ENCODE measurements at regions not wholly inside any gene's neighbourhood (a gene's known extent, or its start where the extent isn't known, plus 50 kb on each side); places are given as distances from the start of the nearest gene placed in this dataset.

DNA sequence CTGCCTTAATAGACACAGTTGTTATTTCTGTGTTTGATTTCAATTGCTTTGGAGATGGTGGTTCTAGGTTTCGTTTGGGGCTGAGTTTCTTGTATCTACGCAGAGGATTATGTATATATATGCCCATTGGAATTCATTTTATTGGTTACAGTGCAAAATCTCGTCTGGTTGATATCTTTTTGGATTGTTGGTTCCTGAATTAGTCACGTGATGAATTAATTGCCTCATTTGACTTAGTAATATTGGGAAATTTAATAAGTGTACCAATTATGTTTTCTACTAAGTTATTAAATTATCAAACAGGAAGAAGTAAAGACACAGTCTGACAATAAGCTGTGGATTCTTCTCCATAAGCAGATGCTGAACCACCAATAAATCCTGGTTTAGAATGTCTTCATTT, 467.9 kb upstream of the TENM3 start:
- Histone ChIP-seq H2BK15ac (ENCODE audit: low read length) (no peak overlapping the region), H2BK120ac (ENCODE audit: low read depth, low read length) (no peak overlapping the region), H4K8ac (ENCODE audit: low read depth, low read length) (no peak overlapping the region), H3K4me1 (ENCODE audit: control insufficient read depth in 2 of 2, insufficient read depth in 1 of 2, low read depth in 1 of 2, low read length in 2 of 2) (no peaks in the 10 kb centered on the region), H3K4me3 (ENCODE audit: low read length in 2 of 2) (no peak overlapping the region), H4K91ac (ENCODE audit: low read depth, low read length, poor library complexity) (no peak overlapping the region), H3K27me3 (ENCODE audit: control insufficient read depth in 3 of 3, insufficient read depth in 3 of 3, low read depth in 1 of 3, low read length in 3 of 3) (no peaks in the 10 kb centered on the region), H3K36me3 (replicated peaks in 1 of 2; ENCODE audit: control insufficient read depth in 2 of 2, insufficient read depth in 2 of 2, low read length in 2 of 2) (no peaks in the 10 kb centered on the region), H3K27ac (replicated peaks; ENCODE audit: low read length) (no peak overlapping the region), H3K18ac (ENCODE audit: low read length) (no peak overlapping the region), H2BK12ac (ENCODE audit: low read length) (no peak overlapping the region), H3K23ac (ENCODE audit: low read depth, low read length, poor library complexity) (no peak overlapping the region), H3K4ac (ENCODE audit: low read length) (no peak overlapping the region), H3K4me2 (ENCODE audit: insufficient read depth, low read length, poor library complexity, severe bottlenecking) (no peak overlapping the region), H2AFZ (ENCODE audit: low read length) (no peak overlapping the region), H3K9ac (ENCODE audit: low read depth, low read length, poor library complexity) (no peak overlapping the region), H3K14ac (ENCODE audit: low read length) (no peak overlapping the region), H2BK5ac (ENCODE audit: low read length) (no peak overlapping the region), H3K9me3 (replicated peaks in 1 of 2; ENCODE audit: control insufficient read depth in 2 of 2, insufficient read depth in 1 of 2, low read depth in 1 of 2, low read length in 2 of 2) (no peaks in the 10 kb centered on the region), H2AK5ac (ENCODE audit: low read depth, low read length) (no peak overlapping the region), H3K79me1 (ENCODE audit: low read depth, low read length) (no peaks in the 10 kb centered on the region)
- no peak for DNase-seq (ENCODE audit: low spot score)
- no CpG with 5 or more reads among the region's 4 CpGs for WGBS, 2 donors (ENCODE audit: extremely low coverage in 2 of 2, insufficient read length in 2 of 2, insufficient replicate concordance in 1 of 2)

DNA sequence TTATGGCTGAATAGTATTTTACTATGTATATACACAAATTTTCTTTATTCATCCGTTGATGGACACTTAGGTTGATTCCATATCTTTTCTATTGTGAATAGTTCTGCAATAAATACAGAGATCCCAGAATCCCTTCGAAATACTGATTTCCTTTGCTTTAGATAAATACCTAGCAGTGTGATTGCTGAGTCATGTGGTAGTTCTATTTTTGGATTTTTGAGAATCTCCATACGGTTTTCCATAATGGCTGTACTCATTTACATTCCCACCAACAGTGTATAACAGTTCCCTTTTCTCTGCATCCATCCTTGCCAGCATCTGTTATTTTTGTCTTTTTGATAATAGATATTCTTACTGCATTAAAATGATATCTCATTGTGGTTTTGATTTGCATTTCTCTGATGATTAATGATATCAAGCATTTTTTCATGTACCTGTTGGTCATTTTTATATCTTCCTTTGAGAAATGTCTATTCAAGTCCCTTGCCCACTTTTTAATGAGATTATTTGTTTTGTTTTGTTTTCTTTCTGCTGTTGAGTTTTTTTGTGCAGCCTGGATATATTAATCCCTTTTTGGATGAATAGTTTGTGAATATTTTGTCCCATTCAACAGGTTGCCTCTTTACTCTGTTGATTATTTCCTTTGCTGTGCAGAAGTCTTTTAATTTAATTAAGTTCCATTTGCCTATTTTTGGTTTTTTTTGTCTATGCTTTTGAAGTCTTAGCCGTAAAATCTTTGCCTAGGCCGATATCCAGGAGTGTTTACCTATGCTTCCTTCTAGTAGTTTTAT, 466.7 kb upstream of the TENM3 start:
- H2BK5ac ChIP-seq (ENCODE audit: low read length), result no peak overlapping the region
- no peak overlapping the region for H3K14ac ChIP-seq (ENCODE audit: low read length)
- H3K23ac ChIP-seq (ENCODE audit: low read depth, low read length, poor library complexity), result no peak overlapping the region
- no peak overlapping the region for H4K8ac ChIP-seq (ENCODE audit: low read depth, low read length)
- H2BK120ac ChIP-seq (ENCODE audit: low read depth, low read length), result no peak overlapping the region
- no peaks in the 10 kb centered on the region for H3K9me3 ChIP-seq (replicated peaks in 1 of 2; ENCODE audit: control insufficient read depth in 2 of 2, insufficient read depth in 1 of 2, low read depth in 1 of 2, low read length in 2 of 2)
- no peaks in the 10 kb centered on the region for H3K79me1 ChIP-seq (ENCODE audit: low read depth, low read length)
- H3K36me3 ChIP-seq (replicated peaks in 1 of 2; ENCODE audit: control insufficient read depth in 2 of 2, insufficient read depth in 2 of 2, low read length in 2 of 2), result no peaks in the 10 kb centered on the region
- H2BK12ac ChIP-seq (ENCODE audit: low read length), result no peak overlapping the region
- no peak overlapping the region for H2AFZ ChIP-seq (ENCODE audit: low read length)
- no peak overlapping the region for H3K18ac ChIP-seq (ENCODE audit: low read length)
- no peak overlapping the region for H3K4me2 ChIP-seq (ENCODE audit: insufficient read depth, low read length, poor library complexity, severe bottlenecking)
- no peak for DNase-seq (ENCODE audit: low spot score)
- no peak overlapping the region for H3K4me3 ChIP-seq (ENCODE audit: low read length in 2 of 2)
- H3K9ac ChIP-seq (ENCODE audit: low read depth, low read length, poor library complexity), result no peak overlapping the region
- H2BK15ac ChIP-seq (ENCODE audit: low read length), result no peak overlapping the region
- no peaks in the 10 kb centered on the region for H3K4me1 ChIP-seq (ENCODE audit: control insufficient read depth in 2 of 2, insufficient read depth in 1 of 2, low read depth in 1 of 2, low read length in 2 of 2)
- H3K27me3 ChIP-seq (ENCODE audit: control insufficient read depth in 3 of 3, insufficient read depth in 3 of 3, low read depth in 1 of 3, low read length in 3 of 3), result no peaks in the 10 kb centered on the region
- no peak overlapping the region for H4K91ac ChIP-seq (ENCODE audit: low read depth, low read length, poor library complexity)
- H3K27ac ChIP-seq (replicated peaks; ENCODE audit: low read length), result no peak overlapping the region
- no peak overlapping the region for H2AK5ac ChIP-seq (ENCODE audit: low read depth, low read length)
- no CpG with 5 or more reads among the region's 5 CpGs for WGBS, 2 donors (ENCODE audit: extremely low coverage in 2 of 2, insufficient read length in 2 of 2, insufficient replicate concordance in 1 of 2)
- no peak overlapping the region for H3K4ac ChIP-seq (ENCODE audit: low read length)

GRCh38 chr4:181777518-181777917, 465.7 kb upstream of the TENM3 start:
- H3K36me3 ChIP-seq (replicated peaks in 1 of 2; ENCODE audit: control insufficient read depth in 2 of 2, insufficient read depth in 2 of 2, low read length in 2 of 2), result no peaks in the 10 kb centered on the region
- H2BK120ac ChIP-seq (ENCODE audit: low read depth, low read length), result no peak overlapping the region
- no peak overlapping the region for H2BK5ac ChIP-seq (ENCODE audit: low read length)
- no peak overlapping the region for H2BK15ac ChIP-seq (ENCODE audit: low read length)
- no peak overlapping the region for H3K23ac ChIP-seq (ENCODE audit: low read depth, low read length, poor library complexity)
- H3K4me1 ChIP-seq (ENCODE audit: control insufficient read depth in 2 of 2, insufficient read depth in 1 of 2, low read depth in 1 of 2, low read length in 2 of 2), result no peaks in the 10 kb centered on the region
- H4K8ac ChIP-seq (ENCODE audit: low read depth, low read length), result no peak overlapping the region
- WGBS, 2 donors (ENCODE audit: extremely low coverage in 2 of 2, insufficient read length in 2 of 2, insufficient replicate concordance in 1 of 2), result no CpG with 5 or more reads among the region's 2 CpGs
- H3K4me2 ChIP-seq (ENCODE audit: insufficient read depth, low read length, poor library complexity, severe bottlenecking), result no peak overlapping the region
- H3K14ac ChIP-seq (ENCODE audit: low read length), result no peak overlapping the region
- H2BK12ac ChIP-seq (ENCODE audit: low read length), result no peak overlapping the region
- no peak for DNase-seq (ENCODE audit: low spot score)
- H3K18ac ChIP-seq (ENCODE audit: low read length), result no peak overlapping the region
- H2AFZ ChIP-seq (ENCODE audit: low read length), result no peak overlapping the region
- H3K4ac ChIP-seq (ENCODE audit: low read length), result no peak overlapping the region
- H4K91ac ChIP-seq (ENCODE audit: low read depth, low read length, poor library complexity), result no peak overlapping the region
- H3K9ac ChIP-seq (ENCODE audit: low read depth, low read length, poor library complexity), result no peak overlapping the region
- no peaks in the 10 kb centered on the region for H3K27me3 ChIP-seq (ENCODE audit: control insufficient read depth in 3 of 3, insufficient read depth in 3 of 3, low read depth in 1 of 3, low read length in 3 of 3)
- H2AK5ac ChIP-seq (ENCODE audit: low read depth, low read length), result no peak overlapping the region
- H3K79me1 ChIP-seq (ENCODE audit: low read depth, low read length), result no peaks in the 10 kb centered on the region
- H3K9me3 ChIP-seq (replicated peaks in 1 of 2; ENCODE audit: control insufficient read depth in 2 of 2, insufficient read depth in 1 of 2, low read depth in 1 of 2, low read length in 2 of 2), result no peaks in the 10 kb centered on the region
- H3K27ac ChIP-seq (replicated peaks; ENCODE audit: low read length), result no peak overlapping the region
- no peak overlapping the region for H3K4me3 ChIP-seq (ENCODE audit: low read length in 2 of 2)

GRCh38 chr4:181784881-181785280, 458.3 kb upstream of the TENM3 start:
- no peaks in the 10 kb centered on the region for H3K27me3 ChIP-seq (ENCODE audit: control insufficient read depth in 3 of 3, insufficient read depth in 3 of 3, low read depth in 1 of 3, low read length in 3 of 3)
- H3K9ac ChIP-seq (ENCODE audit: low read depth, low read length, poor library complexity), result no peak overlapping the region
- H2AFZ ChIP-seq (ENCODE audit: low read length), result no peak overlapping the region
- H4K91ac ChIP-seq (ENCODE audit: low read depth, low read length, poor library complexity), result no peak overlapping the region
- H3K18ac ChIP-seq (ENCODE audit: low read length), result no peak overlapping the region
- H2BK12ac ChIP-seq (ENCODE audit: low read length), result no peak overlapping the region
- H2BK120ac ChIP-seq (ENCODE audit: low read depth, low read length), result no peak overlapping the region
- no peak overlapping the region for H3K4me2 ChIP-seq (ENCODE audit: insufficient read depth, low read length, poor library complexity, severe bottlenecking)
- H3K4ac ChIP-seq (ENCODE audit: low read length), result no peak overlapping the region
- H2AK5ac ChIP-seq (ENCODE audit: low read depth, low read length), result no peak overlapping the region
- H3K4me1 ChIP-seq (ENCODE audit: control insufficient read depth in 2 of 2, insufficient read depth in 1 of 2, low read depth in 1 of 2, low read length in 2 of 2), result peaks cover 0 to 4% of the 10 kb centered on the region in 2 donors
- no CpG with 5 or more reads among the region's 2 CpGs for WGBS, 2 donors (ENCODE audit: extremely low coverage in 2 of 2, insufficient read length in 2 of 2, insufficient replicate concordance in 1 of 2)
- no peak overlapping the region for H3K14ac ChIP-seq (ENCODE audit: low read length)
- no peaks in the 10 kb centered on the region for H3K79me1 ChIP-seq (ENCODE audit: low read depth, low read length)
- no peaks in the 10 kb centered on the region for H3K36me3 ChIP-seq (replicated peaks in 1 of 2; ENCODE audit: control insufficient read depth in 2 of 2, insufficient read depth in 2 of 2, low read length in 2 of 2)
- H4K8ac ChIP-seq (ENCODE audit: low read depth, low read length), result no peak overlapping the region
- H3K4me3 ChIP-seq (ENCODE audit: low read length in 2 of 2), result no peak overlapping the region
- H3K27ac ChIP-seq (replicated peaks; ENCODE audit: low read length), result no peak overlapping the region
- no peak overlapping the region for H2BK15ac ChIP-seq (ENCODE audit: low read length)
- no peak overlapping the region for H2BK5ac ChIP-seq (ENCODE audit: low read length)
- H3K23ac ChIP-seq (ENCODE audit: low read depth, low read length, poor library complexity), result no peak overlapping the region
- DNase-seq (ENCODE audit: low spot score), result no peak
- no peaks in the 10 kb centered on the region for H3K9me3 ChIP-seq (replicated peaks in 1 of 2; ENCODE audit: control insufficient read depth in 2 of 2, insufficient read depth in 1 of 2, low read depth in 1 of 2, low read length in 2 of 2)

Measured in neuronal stem cell (in vitro differentiated cells).